Putamen (tissue), 1 donor: ENCODE measurements at regions not wholly inside any gene's neighbourhood (a gene's known extent, or its start where the extent isn't known, plus 50 kb on each side); places are given as distances from the start of the nearest gene placed in this dataset.

Experiments used
- DNase-seq: peaks from one replicate; pipeline ENCODE4 v3.0.0-alpha.2; 2016; ENCODE audit warnings: low spot score

DNA sequence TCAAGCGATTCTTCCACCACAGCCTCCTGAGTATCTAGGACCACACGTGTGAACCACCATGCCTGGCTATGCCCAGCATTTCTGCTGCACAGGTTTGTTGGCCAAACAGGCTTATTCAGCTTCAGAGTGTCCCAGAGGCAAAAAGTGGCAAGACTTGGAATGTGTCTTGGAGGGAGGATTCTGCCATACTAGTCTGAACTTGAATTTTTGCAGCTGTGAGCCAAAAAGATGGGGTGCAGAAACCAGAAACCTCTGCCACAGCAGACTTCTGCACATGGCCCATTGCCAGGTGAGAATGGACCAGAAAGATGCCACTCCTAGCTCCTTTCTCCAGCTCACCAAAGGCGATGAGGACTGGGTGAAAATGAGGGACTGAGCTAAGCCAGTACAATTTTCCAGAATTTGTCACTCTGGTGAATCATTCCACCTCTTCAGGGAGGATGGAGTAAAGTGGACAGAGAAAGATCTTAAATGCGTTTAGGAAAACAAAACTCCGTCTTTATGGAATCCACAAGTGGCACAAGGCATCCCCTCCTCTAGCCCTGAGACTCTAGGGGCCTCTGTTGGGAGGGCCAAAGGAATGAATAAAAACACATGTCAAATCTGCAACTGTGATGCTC lies 369.1 kb upstream of the CLNK start:
- DNase-seq, result no peak

DNA sequence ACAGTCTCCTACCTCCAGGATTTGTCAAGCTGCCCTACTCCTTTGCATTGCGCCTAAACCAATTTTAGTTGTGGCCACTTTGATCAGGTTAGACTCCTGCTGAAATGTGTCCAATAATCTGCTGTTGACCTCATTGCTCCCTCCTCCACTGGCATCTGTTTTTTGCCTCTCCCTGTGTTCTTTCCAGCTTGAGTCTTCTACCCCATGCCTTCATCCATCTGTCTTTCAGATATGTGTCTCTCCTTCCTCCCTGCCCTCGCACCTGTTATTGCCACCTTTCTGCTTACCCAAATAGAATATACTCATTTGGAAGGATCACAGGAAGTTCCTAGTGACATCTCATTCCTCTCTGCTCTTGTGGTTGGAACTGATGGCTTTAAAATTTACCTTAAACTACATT lies 366.6 kb upstream of the CLNK start:
- DNase-seq, result no peak

DNA sequence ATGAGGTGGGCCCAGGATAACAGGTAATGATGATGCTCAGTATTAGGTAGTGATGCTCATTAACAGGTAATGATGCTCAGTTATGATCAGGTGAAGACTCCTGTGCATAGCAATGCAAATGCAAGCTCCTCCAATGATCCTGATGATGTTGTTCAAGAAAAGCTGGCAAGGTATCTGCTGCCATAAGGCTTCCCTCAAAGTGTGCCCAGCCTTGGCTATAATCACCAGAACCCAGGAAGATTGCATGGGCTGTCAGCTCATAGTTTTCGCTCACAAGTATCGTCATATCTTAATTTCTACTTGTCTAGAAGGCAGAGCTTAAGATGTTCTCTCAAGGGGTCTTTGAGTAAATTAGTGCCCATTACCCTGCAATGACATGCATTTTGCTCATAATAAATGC lies 366.2 kb upstream of the CLNK start:
- no peak for DNase-seq

DNA sequence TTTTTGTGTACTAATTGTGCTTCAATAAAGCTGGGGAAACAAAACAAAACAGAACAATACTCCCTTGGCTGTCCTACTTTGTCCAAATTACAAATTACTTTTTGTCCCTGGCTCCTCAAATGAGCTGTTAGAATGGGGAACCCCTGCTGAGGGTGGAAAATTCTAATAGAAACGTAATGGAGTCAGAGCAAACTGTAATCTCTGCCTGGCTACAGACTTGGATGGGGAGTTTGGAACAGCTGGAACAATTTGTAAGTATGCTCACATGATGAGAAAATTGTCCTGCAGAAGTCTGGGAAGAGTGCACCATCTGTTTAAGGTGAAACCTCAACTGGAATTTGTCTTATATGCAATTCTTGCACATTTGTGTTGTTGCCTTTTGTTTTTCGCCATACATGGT lies 364.4 kb upstream of the CLNK start:
- no peak for DNase-seq

DNA sequence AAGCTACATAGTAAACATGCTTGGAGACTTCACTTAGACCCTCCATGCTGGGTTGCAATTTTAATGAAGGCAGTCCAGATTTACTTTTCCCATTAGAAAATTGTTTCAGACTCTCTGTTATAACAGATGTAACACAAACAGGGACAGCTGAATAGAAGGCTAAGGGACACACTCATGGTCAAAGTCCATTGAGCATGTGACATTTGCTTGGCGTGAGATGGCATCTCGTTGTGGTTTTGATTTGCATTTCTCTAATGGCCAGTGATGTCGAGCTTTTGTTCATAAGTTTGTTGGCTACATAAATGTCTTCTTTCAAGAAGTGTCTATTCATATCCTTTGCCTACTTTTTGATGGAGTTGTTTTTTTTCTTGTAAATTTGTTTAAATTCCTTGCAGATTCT lies 358.2 kb upstream of the CLNK start:
- no peak for DNase-seq

DNA sequence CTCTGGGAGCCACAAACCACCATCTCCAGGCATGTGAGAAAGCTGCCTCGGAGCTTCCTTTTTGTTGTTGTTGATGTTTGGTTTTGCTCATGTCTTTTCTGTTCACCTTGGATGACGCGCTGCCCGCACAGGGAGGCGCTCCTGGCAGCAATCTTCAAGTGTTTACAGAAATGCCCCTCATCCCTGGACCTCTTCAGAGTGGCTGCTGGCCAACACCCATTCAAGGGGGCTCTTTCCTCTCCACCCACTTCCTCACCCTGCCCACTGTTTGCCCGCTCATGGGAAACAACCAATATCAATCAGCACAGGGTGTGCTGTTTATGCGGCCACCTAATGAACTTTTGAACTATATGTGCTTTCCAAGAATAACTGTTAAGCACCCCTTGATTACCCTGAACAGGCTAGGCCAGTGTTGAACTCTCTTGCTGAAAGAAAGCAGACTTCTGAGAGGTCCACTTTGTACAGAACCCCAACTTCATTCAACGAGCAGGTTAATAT lies 355.1 kb upstream of the CLNK start:
- DNase-seq, result no peak

DNA sequence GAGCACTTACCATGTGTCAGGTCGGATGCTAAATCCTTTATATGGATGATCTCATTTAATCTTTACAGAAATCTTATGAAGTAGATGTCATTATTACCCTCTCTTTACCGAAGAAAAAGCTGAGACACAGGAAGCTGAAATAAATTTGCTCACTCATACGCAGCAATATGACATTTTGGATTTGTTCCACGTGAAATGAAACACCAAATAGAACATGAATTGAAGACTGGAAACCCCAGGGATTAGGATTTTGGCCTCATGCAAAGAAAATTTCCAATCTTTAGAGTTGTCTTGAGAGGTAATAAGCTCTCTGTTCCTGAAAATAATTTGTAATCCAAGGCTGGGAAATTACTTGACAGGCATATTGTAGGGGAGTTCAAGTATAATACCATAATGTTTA lies 354.4 kb upstream of the CLNK start:
- no peak for DNase-seq

DNA sequence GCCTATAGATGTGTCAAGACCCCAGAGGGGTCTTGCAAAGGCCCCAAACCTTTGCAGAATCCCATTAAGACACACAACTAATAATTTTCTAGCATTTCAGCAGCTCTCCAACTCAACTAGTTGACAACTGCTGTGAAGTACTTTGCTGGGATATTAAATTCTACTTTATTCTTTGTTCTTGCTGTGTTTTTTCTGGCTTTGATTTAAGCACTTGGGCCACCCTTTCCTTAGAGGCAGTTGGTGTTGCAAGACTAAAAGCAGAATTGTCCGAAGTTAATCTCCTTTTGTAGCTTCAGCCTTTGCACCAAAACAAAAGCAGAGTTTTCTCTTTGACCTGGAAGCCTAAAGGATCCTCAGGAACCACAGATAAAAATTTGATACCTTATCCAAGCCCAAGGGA lies 353.1 kb upstream of the CLNK start:
- DNase-seq, result no peak

DNA sequence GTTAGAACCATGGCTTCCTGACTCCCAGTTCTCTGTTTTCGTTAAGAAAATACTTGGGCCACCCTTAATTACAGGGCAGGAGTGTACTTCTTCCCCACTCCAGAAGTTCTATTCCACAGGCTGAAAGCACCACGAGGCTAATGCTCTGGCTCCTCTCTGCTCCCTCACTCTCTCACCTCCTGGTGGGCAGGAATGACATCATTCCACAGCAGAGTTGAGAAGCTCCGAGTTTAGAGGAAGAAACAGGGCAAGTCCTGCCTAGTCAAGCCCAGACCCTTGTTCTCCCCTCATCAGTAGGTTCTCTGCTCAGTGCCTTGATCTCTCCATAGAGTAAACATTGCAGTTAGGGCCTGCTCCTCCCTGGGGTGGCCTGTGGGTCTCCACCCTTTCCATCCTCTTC lies 343.8 kb upstream of the CLNK start:
- no peak for DNase-seq

DNA sequence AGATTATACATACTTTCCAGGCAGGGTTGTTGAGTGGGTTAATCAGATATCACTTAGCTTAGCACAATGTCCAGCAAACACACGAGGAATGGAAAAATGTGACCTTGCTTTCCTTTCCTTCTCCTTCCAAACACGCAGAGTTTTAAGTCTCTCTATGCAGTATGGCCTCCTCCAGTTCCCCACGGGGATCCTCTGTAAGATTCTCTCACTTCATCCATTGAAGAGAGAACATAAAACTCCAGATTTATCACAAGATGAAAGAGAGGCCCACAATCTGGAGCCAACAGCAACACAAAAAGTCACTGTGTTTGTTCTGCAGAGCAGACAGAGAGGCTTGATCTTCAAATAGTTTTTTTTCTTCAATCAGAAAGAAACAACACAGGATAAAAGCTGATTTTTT lies 336.8 kb upstream of the CLNK start:
- no peak for DNase-seq

DNA sequence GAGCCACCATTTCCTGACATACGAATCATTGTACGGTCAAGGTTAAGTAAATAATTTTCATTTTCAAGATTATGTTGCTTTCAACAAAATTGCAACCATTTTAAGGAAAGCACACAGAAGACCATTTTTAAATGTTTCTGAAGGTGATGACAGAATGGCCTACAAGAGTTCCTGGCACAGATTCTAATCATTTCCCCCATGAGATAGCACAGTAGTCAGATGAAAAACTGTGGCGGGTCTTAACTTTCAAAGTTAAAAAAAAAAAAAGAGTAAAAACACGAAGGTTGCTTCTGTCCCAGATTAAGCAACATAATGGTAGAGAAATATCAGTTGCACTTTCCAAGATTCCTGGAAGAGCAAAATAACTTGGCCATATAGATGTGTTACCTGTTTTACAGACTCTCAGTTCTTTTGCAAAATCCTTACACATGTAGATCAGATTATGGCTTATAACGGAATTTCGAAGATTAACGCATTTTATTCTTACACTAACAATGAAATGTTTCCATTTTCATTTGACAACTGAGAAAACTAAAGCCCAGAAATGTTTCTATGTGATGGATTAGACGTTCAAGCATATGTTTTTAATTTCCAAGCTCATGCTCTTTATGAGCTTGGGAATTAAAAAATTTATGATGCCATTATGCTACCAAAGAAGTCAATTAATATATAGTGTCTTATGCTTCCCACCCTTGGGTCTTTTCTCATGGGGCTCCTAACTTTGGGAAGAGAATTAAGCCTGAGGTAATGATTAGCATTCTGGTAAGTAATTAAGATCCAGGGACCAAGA lies 335.1 kb upstream of the CLNK start:
- DNase-seq, result no peak

DNA sequence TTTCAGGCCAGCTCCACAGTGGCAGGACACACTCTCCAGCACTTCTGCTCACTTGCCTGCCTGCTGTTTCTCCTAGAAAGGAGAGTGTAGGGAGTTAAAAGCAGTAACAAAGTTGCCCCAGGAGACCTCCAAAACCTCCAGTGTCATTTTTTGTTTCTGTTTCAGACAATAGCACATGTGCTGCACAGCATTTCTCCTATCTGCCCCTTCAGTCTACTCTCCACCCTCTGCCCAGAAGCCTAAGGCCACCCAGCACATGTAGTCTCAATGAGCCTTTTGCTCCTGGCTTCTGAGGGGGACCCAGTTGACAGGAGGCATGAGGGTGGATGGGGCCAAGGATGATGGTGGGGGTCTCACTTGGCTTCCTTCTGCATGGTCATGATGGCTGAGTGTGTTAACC lies 329.6 kb upstream of the CLNK start:
- DNase-seq, result no peak

DNA sequence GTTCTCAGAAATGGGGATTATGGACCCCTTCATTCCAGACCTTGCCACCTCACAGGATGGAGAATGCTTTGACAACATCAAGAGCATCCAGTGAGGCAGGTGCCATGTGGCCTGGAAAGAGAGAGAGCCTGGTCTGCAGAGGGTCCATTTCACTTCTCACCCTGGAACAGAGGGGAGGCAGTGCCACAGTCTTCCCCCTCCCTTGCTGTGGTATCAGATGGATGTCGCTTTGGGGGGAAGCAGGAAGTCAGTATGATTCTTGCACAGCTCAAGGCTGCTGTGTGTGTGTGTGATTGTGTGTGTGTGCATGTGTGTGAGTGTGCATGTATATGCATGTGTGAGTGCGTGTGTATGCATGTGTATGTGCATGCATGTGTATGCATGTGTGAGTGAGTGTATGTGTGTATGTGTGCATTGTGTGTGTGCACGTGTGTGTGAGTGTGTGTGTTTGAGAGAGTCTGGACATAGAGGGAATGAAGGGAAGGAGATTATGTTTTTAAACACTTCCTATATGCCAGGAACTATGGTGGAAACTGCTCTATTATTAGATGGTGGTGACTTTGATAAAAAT lies 328.6 kb upstream of the CLNK start:
- DNase-seq, result no peak

DNA sequence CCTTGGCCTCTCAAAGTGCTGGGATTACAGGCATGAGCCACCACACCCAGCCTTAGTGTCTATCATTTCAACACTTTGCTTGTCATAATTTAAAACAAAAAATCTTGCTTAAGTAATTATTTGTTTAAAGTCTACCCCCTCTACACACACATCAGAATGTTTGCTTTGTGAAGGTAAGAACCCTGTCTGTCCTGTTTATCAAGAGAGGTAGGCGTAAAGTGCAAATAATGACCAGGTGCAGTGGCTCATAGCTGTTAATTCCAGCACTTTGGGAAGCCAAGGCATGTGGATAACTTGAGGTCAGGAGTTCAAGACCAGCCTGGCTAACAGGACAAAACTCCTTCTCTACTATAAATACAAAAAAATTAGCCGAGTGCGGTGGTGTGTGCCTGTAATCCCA lies 326.7 kb upstream of the CLNK start:
- no peak for DNase-seq

DNA sequence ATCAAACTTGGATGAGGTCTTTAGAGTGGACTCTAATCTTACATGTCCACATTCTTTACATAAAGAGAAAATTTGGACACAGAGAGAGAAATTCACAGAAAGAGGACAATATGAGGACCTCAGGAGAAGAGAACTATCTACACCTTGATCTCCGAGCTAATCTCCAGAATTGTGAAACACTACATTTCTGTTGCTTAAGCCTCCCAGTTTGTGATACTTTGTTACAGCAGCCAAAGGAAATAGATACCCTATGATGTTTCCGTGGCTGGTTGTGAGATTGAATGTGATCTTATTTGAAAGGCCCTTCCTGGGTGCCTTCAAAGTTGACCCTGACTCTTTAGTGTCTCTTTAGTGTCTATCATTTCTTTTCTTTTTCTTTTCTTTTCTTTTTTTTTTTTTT lies 326.1 kb upstream of the CLNK start:
- no peak for DNase-seq

DNA sequence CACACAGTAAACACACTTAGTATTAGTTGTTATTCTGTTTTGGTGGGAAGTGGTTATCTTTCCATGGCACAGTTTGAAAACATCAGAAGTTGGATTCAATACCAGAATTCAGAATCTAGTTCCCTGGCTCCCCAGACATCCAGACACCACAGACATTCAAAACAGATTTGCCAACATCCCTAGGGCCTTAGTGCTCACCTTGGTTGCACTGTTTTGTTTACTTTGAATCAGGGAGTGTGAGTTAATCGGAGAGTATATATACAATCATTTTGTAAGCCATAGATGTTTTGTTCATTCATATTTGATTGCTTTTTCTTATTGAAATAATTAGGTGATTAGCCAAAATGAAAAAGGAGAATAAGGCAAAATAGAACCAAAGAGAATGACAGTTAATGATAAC lies 324.7 kb upstream of the CLNK start:
- DNase-seq, result no peak

DNA sequence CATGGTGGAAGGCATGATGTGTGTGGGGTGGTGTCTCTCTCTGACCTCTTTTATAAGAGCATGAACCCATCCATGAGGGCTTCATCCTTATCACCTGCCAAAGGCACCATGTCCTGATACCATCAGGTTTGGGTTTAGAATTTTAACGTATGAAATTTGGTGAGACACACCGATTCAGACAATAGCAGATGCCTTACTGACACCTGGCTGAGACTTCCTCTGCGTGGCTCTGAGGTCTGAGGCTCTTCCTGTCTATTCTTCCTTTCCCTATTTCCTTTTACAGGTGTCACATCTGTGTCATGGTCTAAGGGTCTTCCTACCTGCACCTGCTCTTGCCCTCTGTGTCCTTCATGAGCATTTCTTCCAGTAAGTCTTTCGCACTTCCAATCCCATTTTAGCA lies 320.7 kb upstream of the CLNK start:
- DNase-seq, result no peak

DNA sequence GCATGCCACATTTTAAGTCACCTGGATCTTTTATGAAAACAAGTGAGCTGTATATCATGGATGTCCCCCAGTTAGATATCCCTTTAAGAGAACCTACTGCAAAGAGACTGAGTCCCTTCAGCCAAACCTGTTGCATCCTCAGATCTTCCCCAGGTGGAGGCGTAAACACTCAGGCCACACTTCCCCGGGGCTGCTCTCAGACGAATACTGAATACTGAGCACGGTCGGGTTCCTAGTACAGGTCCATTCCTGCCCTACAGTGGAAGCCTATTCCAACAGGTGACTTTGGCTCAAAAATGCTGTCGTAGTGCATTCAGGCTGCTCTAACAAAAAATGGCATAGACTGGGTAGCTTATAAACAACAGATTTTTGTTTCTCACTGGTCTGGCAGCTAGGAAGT lies 320.2 kb upstream of the CLNK start:
- DNase-seq, result no peak

DNA sequence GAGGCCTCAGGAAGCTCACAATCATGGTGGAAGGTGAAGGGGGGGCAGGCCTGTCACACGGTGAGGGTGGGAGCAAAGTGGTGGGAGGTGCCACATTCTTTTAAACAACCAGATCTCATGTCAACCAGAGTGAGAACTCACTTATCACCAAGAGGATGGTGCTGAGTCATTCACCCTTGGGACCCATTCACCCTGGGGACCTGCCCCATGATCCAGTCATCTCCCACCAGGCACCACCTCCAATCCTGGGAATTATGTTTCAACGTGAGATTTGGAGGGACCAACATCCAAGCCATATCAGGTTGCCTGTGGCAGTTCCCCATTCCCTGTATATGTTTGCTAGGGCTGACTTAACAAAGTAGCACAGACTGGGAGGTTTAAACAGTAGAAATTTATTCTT lies 318.4 kb upstream of the CLNK start:
- no peak for DNase-seq

DNA sequence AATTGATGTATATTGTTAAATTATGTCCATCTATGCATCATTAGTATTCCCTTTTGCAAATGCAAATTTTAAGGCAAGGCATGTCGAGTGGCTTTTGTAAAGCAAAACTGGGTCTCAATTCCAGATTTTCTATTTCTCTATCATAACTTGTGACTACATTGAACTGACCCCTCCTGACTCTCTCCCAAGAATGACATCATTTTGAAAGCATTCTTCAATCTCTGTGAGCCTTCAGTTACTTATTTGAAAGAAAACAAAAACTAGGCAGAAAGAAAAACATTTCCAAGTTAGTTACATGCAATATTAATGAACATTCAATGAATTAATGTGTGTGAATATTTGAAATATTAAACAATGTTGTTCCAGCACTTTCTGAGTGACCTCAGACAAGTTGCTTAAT lies 314.3 kb upstream of the CLNK start:
- DNase-seq, result no peak

DNA sequence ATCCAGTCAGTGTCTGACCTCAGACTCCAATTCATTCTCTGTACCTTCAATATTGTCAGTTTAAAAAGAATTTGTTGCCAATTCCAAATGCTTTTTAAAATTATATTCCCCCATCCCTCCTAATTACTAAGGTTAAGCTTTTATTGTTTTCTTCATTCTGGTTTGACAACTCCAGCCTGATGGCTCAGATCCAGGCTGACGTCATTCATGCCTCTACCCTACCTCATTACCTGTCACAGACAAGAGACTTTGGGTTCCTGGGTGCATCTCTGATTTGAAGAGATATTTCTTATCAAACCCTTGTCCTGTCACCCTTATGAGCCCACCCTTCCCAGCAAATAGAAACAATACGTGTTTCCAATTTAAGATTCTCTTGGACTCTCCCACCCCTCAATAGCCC lies 300.2 kb upstream of the CLNK start:
- DNase-seq, result no peak

DNA sequence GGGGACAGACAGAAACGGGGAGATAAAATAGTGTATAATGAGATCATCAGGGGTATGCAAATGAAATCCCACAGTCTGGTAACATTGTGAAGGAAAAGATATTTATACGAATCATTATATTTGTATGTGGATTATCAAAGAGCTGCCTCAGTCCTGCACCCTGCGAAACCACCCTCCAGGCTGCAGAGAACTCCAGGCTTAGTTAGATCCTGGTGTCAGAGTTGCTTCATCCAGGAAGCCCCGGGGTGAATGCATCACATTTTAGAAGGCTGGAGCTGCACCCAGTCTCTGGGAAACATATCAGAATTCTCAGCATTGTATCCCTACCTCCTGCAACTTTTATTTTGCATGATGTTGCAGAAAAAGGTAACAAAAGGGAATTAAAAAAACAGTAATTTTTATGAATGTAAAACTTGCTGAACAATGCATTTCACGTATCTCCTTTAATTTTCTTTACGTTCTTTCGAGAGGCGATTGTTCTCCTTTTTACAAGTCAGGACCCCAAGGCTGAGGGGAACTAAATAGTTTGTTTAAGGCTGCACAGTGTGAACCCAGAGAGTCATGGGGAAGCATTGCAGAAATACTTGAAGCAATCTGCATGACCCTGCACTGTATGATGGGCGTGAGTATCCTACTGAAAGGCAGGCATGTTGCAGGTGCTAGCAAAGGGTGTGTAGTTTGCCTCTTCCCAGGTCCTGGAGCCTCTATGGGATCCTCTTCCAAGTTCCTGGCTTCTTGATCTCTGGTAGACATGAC lies 299.5 kb upstream of the CLNK start:
- DNase-seq, result no peak

DNA sequence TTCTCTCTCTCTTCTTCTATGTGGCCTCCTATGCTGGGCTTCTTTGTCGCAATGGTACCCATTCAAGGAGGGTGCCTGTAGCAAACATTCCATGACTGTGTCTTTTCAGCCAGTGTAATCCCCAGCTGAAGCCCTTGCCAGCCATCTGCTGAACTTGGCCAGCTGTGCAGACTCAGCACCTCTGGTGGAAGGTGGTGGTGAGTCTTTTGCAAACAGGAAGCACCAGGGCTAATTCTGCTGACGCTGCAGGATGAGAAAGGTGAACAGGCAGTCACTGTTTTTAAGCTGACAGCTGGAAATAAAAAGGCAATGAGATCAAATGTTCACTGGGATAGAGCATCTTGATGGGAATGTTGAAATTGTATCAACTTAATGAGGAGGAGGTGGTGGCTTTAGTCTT lies 298.7 kb upstream of the CLNK start:
- no peak for DNase-seq
